Right lobe of liver (tissue), 6 donors: ENCODE measurements at regions not wholly inside any gene's neighbourhood (a gene's known extent, or its start where the extent isn't known, plus 50 kb on each side); places are given as distances from the start of the nearest gene placed in this dataset.

Experiments
- ATAC-seq, 4 donors: fragments of 200-7000 bp; cut with Tn5 transposase; one replicate each; pipeline ENCODE4 v1.9.1; 2020; ENCODE audit warnings: mild to moderate bottlenecking in 4 of 4, moderate library complexity in 4 of 4
- DNase-seq, 3 donors: peaks; one replicate each; pipeline ENCODE4 v3.0.0-alpha.2; 2020
- H3K27ac ChIP-seq, 3 donors: fragments of 200-600 bp; one replicate each; pipeline ENCODE4 v1.8.0; 2022
- H3K27me3 ChIP-seq, 2 donors: fragments of 200-600 bp; one replicate each; pipeline ENCODE4 v1.8.0; 2022
- H3K36me3 ChIP-seq, 4 donors: fragments of 200-600 bp; sonication (generic) in 1 of 4; one replicate each; pipeline versions ENCODE4 v1.5.1 to v1.8.0; 2017 to 2022; ENCODE audit warnings: control low read depth in 1 of 4
- H3K4me1 ChIP-seq, 4 donors: fragments of 200-600 bp; sonication (generic) in 1 of 4; one replicate each; pipeline versions ENCODE4 v1.5.1 to v1.8.0; 2017 to 2022; ENCODE audit warnings: control low read depth in 1 of 4
- H3K4me3 ChIP-seq, 3 donors: fragments of 200-600 bp; one replicate each; pipeline ENCODE4 v1.8.0; 2022
- H3K9me3 ChIP-seq, 4 donors: fragments of 200-600 bp; sonication (generic) in 1 of 4; one replicate each; pipeline versions ENCODE4 v1.5.1 to v1.8.0; 2017 to 2022; ENCODE audit warnings: control low read depth in 1 of 4
- CTCF ChIP-seq, 4 donors: fragments of 200-600 bp in 3 of 4; fragments of 450-650 bp in 1 of 4; IDR thresholded peaks; one replicate each; pipeline versions ENCODE4 v1.5.1 to v1.8.0; 2016 to 2022; ENCODE audit warnings: antibody characterized with exemption in 4 of 4, mild to moderate bottlenecking in 2 of 4
- POLR2A ChIP-seq: fragments of 450-650 bp; IDR thresholded peaks from one replicate; pipeline ENCODE4 v1.6.1; 2017; ENCODE audit warnings: antibody characterized with exemption, mild to moderate bottlenecking
- WGBS: methylation state at CpG from one replicate; pipeline ENCODE4 v1.1.6; 2018; ENCODE audit warnings: low coverage, low lambda C conversion rate; ENCODE audit not compliant: insufficient coverage; ENCODE audit errors: missing lambda C conversion rate; 5-methylcytosine and 5-hydroxymethylcytosine counted together
- intact Hi-C, 2 donors: fragments of 100-400 bp; cut with DNase I; formaldehyde crosslinking; loops; one replicate each; pipeline versions ENCODE4 v1.11.2 to v1.14.1; 2022
- donor health status: DM: no; HTN: yes; CAD: no.
- donor health status: DM: no; HTN: no; CAD: no.
- donor health status: DM: no; HTN: no; CAD: no.
- donor health status: DM: no; HTN: yes; CAD: no.
- donor health status: DM: no; HTN: yes; CAD: no.

- Histone ChIP-seq H3K4me3 (no peak overlapping the region), H3K4me1 (no peaks in the 10 kb centered on the region), H3K27me3 (no peaks in the 10 kb centered on the region), H3K36me3 (no peaks in the 10 kb centered on the region), H3K9me3 (no peaks in the 10 kb centered on the region), H3K27ac (no peak overlapping the region)
- no peak for ATAC-seq
- DNase-seq, result no peak
- intact Hi-C loops, result no loop called here
- TF ChIP-seq CTCF (IDR thresholded peaks at IDR 0.05) (no peak), POLR2A (no peak)
These were observed 1562.4 kb upstream of the RAG2 start for GRCh38 chr11:38160433-38160832.

GRCh38 chr11:38159038-38159437 is 1561.0 kb upstream of the RAG2 start:
- ATAC-seq (no peak), DNase-seq (no peak)
- Histone ChIP-seq H3K27me3 (no peaks in the 10 kb centered on the region), H3K9me3 (no peaks in the 10 kb centered on the region), H3K36me3 (no peaks in the 10 kb centered on the region), H3K4me1 (no peaks in the 10 kb centered on the region), H3K27ac (no peak overlapping the region), H3K4me3 (no peak overlapping the region)
- TF ChIP-seq POLR2A (no peak), CTCF (IDR thresholded peaks at IDR 0.05) (no peak)
- intact Hi-C loops, result no loop called here
- WGBS, result 42% methylated on average over 2 of the region's 2 CpGs

- Histone ChIP-seq H3K27ac (no peak overlapping the region), H3K27me3 (no peaks in the 10 kb centered on the region), H3K4me1 (no peaks in the 10 kb centered on the region), H3K4me3 (no peak overlapping the region), H3K36me3 (no peaks in the 10 kb centered on the region), H3K9me3 (no peaks in the 10 kb centered on the region)
- no peak for DNase-seq
- TF ChIP-seq POLR2A (no peak), CTCF (IDR thresholded peaks at IDR 0.05) (no peak)
- ATAC-seq, result no peak
- intact Hi-C loops, result no loop called here
- WGBS, result 26% methylated on average over 5 of the region's 5 CpGs
These were observed 1558.6 kb upstream of the RAG2 start for GRCh38 chr11:38156495-38157146.

- no peaks in the 10 kb centered on the region for H3K27me3 ChIP-seq
- TF ChIP-seq CTCF (IDR thresholded peaks at IDR 0.05), result no peak
- TF ChIP-seq POLR2A, result no peak
- H3K4me3 ChIP-seq, result no peak overlapping the region
- no peak for DNase-seq
- H3K9me3 ChIP-seq, result no peaks in the 10 kb centered on the region
- no peaks in the 10 kb centered on the region for H3K4me1 ChIP-seq
- intact Hi-C loops, result no loop called here
- no peak for ATAC-seq
- H3K36me3 ChIP-seq, result no peaks in the 10 kb centered on the region
- H3K27ac ChIP-seq, result no peak overlapping the region
- WGBS, result 67% methylated on average over 1 of the region's 1 CpG
These were observed 1557.8 kb upstream of the RAG2 start for GRCh38 chr11:38155856-38156255.

GRCh38 chr11:38153985-38154384 is 1555.9 kb upstream of the RAG2 start:
- no peaks in the 10 kb centered on the region for H3K36me3 ChIP-seq
- H3K27ac ChIP-seq, result no peak overlapping the region
- no peak for ATAC-seq
- WGBS, result 11% methylated on average over 1 of the region's 1 CpG
- no peak overlapping the region for H3K4me3 ChIP-seq
- TF ChIP-seq CTCF (IDR thresholded peaks at IDR 0.05) (no peak), POLR2A (no peak)
- DNase-seq, result no peak
- intact Hi-C loops, result no loop called here
- H3K27me3 ChIP-seq, result no peaks in the 10 kb centered on the region
- no peaks in the 10 kb centered on the region for H3K4me1 ChIP-seq
- H3K9me3 ChIP-seq, result no peaks in the 10 kb centered on the region
